Parathyroid adenoma (tissue), 2 donors: ENCODE measurements at regions not wholly inside any gene's neighbourhood (a gene's known extent, or its start where the extent isn't known, plus 50 kb on each side); places are given as distances from the start of the nearest gene placed in this dataset.
"Not testable (repeated sequence)": the region's sequence is repeated elsewhere in the genome, so short reads cannot be mapped to it uniquely, and the experiment has no call there.

Experiments used
- H2AFZ ChIP-seq: fragments of 300-600 bp; sonication (generic); one replicate; pipeline ENCODE4 v1.7.0; 2017; ENCODE audit warnings: antibody characterized with exemption, mild to moderate bottlenecking
- H3K27ac ChIP-seq: fragments of 300-600 bp; sonication (generic); one replicate; pipeline ENCODE4 v1.7.0; 2017
- H3K27me3 ChIP-seq: fragments of 300-600 bp; sonication (generic); one replicate; pipeline ENCODE4 v1.7.0; 2017; ENCODE audit warnings: low read length; ENCODE audit not compliant: control insufficient read depth, insufficient read depth
- H3K36me3 ChIP-seq: fragments of 300-600 bp; sonication (generic); one replicate; pipeline ENCODE4 v1.7.0; 2017; ENCODE audit warnings: low read length; ENCODE audit not compliant: control insufficient read depth, insufficient read depth
- H3K4me1 ChIP-seq: fragments of 300-600 bp; sonication (generic); one replicate; pipeline ENCODE4 v1.7.0; 2017; ENCODE audit warnings: control low read depth
- H3K4me2 ChIP-seq: fragments of 300-600 bp; sonication (generic); one replicate; pipeline ENCODE4 v1.7.0; 2017; ENCODE audit warnings: low read length
- H3K4me3 ChIP-seq: fragments of 300-600 bp; sonication (generic); one replicate; pipeline ENCODE4 v1.7.0; 2017; ENCODE audit warnings: low read depth, low read length
- H3K79me2 ChIP-seq: fragments of 300-600 bp; sonication (generic); one replicate; pipeline ENCODE4 v1.7.0; 2017; ENCODE audit warnings: control low read depth
- H3K9ac ChIP-seq: fragments of 300-600 bp; sonication (generic); one replicate; pipeline ENCODE4 v1.7.0; 2017; ENCODE audit warnings: mild to moderate bottlenecking
- H3K9me3 ChIP-seq: fragments of 300-600 bp; sonication (generic); one replicate; pipeline ENCODE4 v1.7.0; 2017; ENCODE audit warnings: low read length; ENCODE audit not compliant: control insufficient read depth
- TF ChIP-seq, protein P1 (sequence below): fragments of 300-600 bp; sonication (generic); IDR thresholded peaks from one replicate; pipeline ENCODE4 v1.7.0; 2017; ENCODE audit warnings: antibody characterized with exemption, mild to moderate bottlenecking
- donor health status: primary hyperparathyroidism.

GRCh38 chr16:18118684-18119083, 217.9 kb downstream of the NPIPA8 start:
- not testable (repeated sequence) for H3K4me3 ChIP-seq, H3K27me3 ChIP-seq, H3K36me3 ChIP-seq, H3K79me2 ChIP-seq, H3K9me3 ChIP-seq, H3K4me2 ChIP-seq, H3K27ac ChIP-seq, H2AFZ ChIP-seq, H3K4me1 ChIP-seq, H3K9ac ChIP-seq

GRCh38 chr16:18118071-18118470, 218.5 kb downstream of the NPIPA8 start:
- H3K4me1 ChIP-seq, H3K9ac ChIP-seq, H2AFZ ChIP-seq, H3K4me3 ChIP-seq, H3K9me3 ChIP-seq, H3K27ac ChIP-seq, H3K36me3 ChIP-seq, H3K79me2 ChIP-seq, H3K27me3 ChIP-seq, H3K4me2 ChIP-seq: not testable (repeated sequence)

DNA sequence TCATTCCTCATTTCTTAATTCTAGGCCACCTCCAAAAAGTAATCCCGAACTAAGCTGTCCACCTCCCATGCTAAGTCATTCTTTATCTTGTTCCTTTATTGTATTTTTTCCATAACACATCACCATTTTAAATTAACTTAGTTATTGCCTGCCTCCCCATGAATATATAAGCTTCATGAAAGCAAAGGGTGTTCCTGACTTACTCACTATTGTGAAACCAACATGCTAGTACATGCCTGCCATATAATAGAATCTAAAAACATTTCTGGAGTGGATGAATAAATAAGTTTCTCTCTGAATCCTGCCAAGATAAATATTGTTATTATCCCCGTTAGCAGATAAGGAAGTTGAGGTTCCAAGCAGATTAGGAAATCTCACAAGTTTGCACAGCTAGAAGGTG, 232.1 kb downstream of the NPIPA8 start:
- not testable (repeated sequence) for H3K79me2 ChIP-seq, H3K4me2 ChIP-seq, H3K4me3 ChIP-seq, H3K36me3 ChIP-seq, H3K4me1 ChIP-seq, H2AFZ ChIP-seq, H3K9me3 ChIP-seq, H3K27ac ChIP-seq, H3K9ac ChIP-seq, H3K27me3 ChIP-seq

DNA sequence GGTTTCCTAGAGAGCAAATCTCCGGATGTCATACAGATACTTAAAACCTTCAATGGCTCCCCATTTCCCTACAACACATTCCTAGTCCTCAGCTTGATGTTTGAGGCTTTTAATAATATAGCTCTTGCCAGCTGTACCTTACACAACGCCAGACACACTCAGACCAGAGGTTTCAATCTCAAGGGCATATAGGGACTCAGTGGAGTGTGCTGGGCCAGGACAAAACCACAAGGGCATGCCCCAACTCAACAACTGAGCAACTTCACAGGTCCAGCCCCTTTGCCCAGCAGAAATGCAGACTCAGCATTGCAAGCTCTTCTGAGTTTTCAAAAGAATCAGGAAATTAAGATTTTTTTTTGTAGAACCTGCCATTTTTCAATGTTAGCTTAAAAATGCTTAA, 235.5 kb downstream of the NPIPA8 start:
- H3K4me1 ChIP-seq, H3K79me2 ChIP-seq, H3K4me3 ChIP-seq, H3K4me2 ChIP-seq, H3K27me3 ChIP-seq, H2AFZ ChIP-seq, H3K27ac ChIP-seq, H3K9me3 ChIP-seq, H3K36me3 ChIP-seq, H3K9ac ChIP-seq: not testable (repeated sequence)

- not testable (repeated sequence) for H3K9me3 ChIP-seq, H3K4me1 ChIP-seq, H3K79me2 ChIP-seq, H3K9ac ChIP-seq, H3K4me3 ChIP-seq, H2AFZ ChIP-seq, H3K4me2 ChIP-seq, H3K36me3 ChIP-seq, H3K27me3 ChIP-seq, H3K27ac ChIP-seq
These were observed 243.9 kb downstream of the NPIPA8 start for GRCh38 chr16:18092605-18093004.

DNA sequence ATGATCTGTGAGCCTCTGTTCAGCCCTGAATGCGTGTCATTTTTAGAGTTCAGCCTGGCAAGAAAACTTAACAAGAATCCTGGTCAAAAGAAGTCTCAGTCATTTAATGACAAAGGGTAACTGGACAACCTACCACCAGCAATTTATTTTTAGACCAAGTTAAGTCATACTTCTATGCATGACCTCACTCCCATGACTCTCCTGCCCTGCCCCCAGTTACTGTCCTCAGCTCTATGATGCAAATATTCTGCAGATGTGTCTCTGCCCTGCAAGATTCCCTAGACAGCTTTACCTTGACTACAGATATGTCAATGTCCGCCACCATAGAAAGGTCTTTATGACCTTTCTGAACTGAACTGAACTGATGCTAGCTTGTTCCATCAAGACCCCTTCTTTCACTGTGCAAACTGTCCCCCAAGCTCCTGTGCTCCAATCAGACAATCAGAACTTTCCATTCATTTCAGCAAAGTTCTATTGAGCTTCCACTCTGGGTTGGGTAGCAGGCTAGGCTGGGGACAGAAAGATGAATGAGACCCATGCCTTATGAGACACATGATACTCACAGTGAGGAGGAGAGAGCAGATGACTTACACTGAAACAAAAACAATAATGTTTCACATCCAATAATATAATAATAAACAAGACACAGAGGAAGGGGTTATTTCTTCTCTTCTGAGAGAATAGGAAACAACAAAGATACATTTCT, 255.7 kb downstream of the NPIPA8 start:
- not testable (repeated sequence) for H2AFZ ChIP-seq, H3K9me3 ChIP-seq, H3K4me1 ChIP-seq, H3K36me3 ChIP-seq, H3K4me3 ChIP-seq, H3K4me2 ChIP-seq, H3K9ac ChIP-seq, H3K79me2 ChIP-seq, H3K27me3 ChIP-seq, H3K27ac ChIP-seq

DNA sequence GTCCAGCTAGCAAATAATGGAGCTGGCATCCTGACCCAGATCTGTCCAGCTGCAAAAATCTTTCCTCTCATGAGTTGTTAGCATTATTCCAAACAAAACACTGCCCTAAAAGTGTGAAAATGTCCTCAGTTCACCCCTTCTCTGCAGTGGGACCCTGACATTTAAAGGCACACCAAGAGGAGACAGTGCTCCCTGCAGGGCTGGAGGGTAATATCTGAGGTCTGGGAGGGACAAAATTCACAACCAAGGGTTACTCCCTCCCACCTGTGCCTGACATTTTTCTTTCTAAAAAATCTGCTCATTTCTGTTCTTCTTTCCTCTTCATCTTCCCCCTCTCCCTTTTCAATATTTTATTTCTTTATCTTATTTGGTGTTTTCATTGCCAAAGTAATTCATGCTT, 258.6 kb downstream of the NPIPA8 start:
- not testable (repeated sequence) for H3K4me2 ChIP-seq, H3K4me1 ChIP-seq, H3K4me3 ChIP-seq, H3K79me2 ChIP-seq, H3K36me3 ChIP-seq, H3K9ac ChIP-seq, H2AFZ ChIP-seq, H3K27me3 ChIP-seq, H3K9me3 ChIP-seq, H3K27ac ChIP-seq

GRCh38 chr16:18072161-18072560, 264.4 kb downstream of the NPIPA8 start:
- H3K9me3 ChIP-seq, result no peaks in the 10 kb centered on the region
- no peak overlapping the region for H2AFZ ChIP-seq
- H3K79me2 ChIP-seq, result no peaks in the 10 kb centered on the region
- TF ChIP-seq, protein P1, sequence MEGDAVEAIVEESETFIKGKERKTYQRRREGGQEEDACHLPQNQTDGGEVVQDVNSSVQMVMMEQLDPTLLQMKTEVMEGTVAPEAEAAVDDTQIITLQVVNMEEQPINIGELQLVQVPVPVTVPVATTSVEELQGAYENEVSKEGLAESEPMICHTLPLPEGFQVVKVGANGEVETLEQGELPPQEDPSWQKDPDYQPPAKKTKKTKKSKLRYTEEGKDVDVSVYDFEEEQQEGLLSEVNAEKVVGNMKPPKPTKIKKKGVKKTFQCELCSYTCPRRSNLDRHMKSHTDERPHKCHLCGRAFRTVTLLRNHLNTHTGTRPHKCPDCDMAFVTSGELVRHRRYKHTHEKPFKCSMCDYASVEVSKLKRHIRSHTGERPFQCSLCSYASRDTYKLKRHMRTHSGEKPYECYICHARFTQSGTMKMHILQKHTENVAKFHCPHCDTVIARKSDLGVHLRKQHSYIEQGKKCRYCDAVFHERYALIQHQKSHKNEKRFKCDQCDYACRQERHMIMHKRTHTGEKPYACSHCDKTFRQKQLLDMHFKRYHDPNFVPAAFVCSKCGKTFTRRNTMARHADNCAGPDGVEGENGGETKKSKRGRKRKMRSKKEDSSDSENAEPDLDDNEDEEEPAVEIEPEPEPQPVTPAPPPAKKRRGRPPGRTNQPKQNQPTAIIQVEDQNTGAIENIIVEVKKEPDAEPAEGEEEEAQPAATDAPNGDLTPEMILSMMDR, result no peak
- no peaks in the 10 kb centered on the region for H3K27me3 ChIP-seq
- no peaks in the 10 kb centered on the region for H3K4me1 ChIP-seq
- no peak overlapping the region for H3K9ac ChIP-seq
- H3K36me3 ChIP-seq, result no peaks in the 10 kb centered on the region
- no peak overlapping the region for H3K4me2 ChIP-seq
- H3K27ac ChIP-seq, result no peak overlapping the region
- no peak overlapping the region for H3K4me3 ChIP-seq
